OCI-LY3 (cell line): ENCODE measurements at regions not wholly inside any gene's neighbourhood (a gene's known extent, or its start where the extent isn't known, plus 50 kb on each side); places are given as distances from the start of the nearest gene placed in this dataset.
"Not testable (repeated sequence)": the region's sequence is repeated elsewhere in the genome, so short reads cannot be mapped to it uniquely, and the experiment has no call there.

Experiments used
- H2AFZ ChIP-seq: fragments of 200-600, 300-600 bp; shearing (Covaris generic); 2 replicates; pipeline ENCODE4 v1.6.0; 2014; ENCODE audit warnings: antibody characterized with exemption, low read depth, low read length
- H3K27ac ChIP-seq: fragments of 200-600, 300-600 bp; sonication (generic); 2 replicates; pipeline ENCODE4 v1.5.1; 2014; ENCODE audit warnings: mild to moderate bottlenecking, low read length, moderate library complexity, mixed read lengths
- H3K27me3 ChIP-seq: fragments of 200-600, 300-600 bp; sonication (generic); 2 replicates; pipeline ENCODE4 v1.6.1; 2014; ENCODE audit warnings: low read depth, low read length, mixed read lengths
- H3K36me3 ChIP-seq: fragments of 200-600, 300-600 bp; sonication (generic); replicated peaks from 2 replicates; pipeline ENCODE3; 2014; ENCODE audit warnings: low read depth, low read length, mixed read lengths
- H3K4me1 ChIP-seq: fragments of 300-600, 200-600 bp; sonication (generic); 2 replicates; pipeline ENCODE4 v1.6.1; 2014; ENCODE audit warnings: low read length, mixed read lengths
- H3K4me2 ChIP-seq: fragments of 200-600, 300-600 bp; sonication (generic); 2 replicates; pipeline ENCODE4 v1.6.1; 2014; ENCODE audit warnings: low read length, mixed read lengths
- H3K4me3 ChIP-seq: fragments of 300-600, 200-600 bp; sonication (generic); 2 replicates; pipeline ENCODE4 v1.5.1; 2014; ENCODE audit warnings: antibody characterized with exemption, mild to moderate bottlenecking, low read length, moderate library complexity
- H3K79me2 ChIP-seq: fragments of 300-600, 200-600 bp; shearing (Covaris generic); 2 replicates; pipeline ENCODE4 v1.6.1; 2014; ENCODE audit warnings: mild to moderate bottlenecking, low read length, mixed read lengths
- H3K9ac ChIP-seq: fragments of 300-600, 200-600 bp; shearing (Covaris generic); 2 replicates; pipeline ENCODE4 v1.6.0; 2014; ENCODE audit warnings: mild to moderate bottlenecking, low read length, moderate library complexity
- H3K9me3 ChIP-seq: fragments of 200-600, 300-600 bp; shearing (Covaris generic); 2 replicates; pipeline ENCODE4 v1.6.1; 2014; ENCODE audit warnings: low read length, mixed read lengths; ENCODE audit not compliant: insufficient read depth
- H4K20me1 ChIP-seq: fragments of 200-600, 300-600 bp; sonication (generic); 2 replicates; pipeline ENCODE4 v1.6.1; 2016; ENCODE audit warnings: low read length, mixed read lengths; ENCODE audit not compliant: insufficient read depth
- CTCF ChIP-seq: fragments of 200-600, 300-600 bp; sonication (generic); IDR thresholded peaks from 2 replicates; pipeline ENCODE4 v1.5.1; 2014; ENCODE audit warnings: antibody characterized with exemption, low read length, low read depth
- EZH2phosphoT487 ChIP-seq: fragments of 200-600 bp; shearing (Covaris generic); IDR thresholded peaks from 2 replicates; pipeline ENCODE4 v1.6.1; 2018; ENCODE audit warnings: antibody characterized with exemption, mixed run types, low read depth

DNA sequence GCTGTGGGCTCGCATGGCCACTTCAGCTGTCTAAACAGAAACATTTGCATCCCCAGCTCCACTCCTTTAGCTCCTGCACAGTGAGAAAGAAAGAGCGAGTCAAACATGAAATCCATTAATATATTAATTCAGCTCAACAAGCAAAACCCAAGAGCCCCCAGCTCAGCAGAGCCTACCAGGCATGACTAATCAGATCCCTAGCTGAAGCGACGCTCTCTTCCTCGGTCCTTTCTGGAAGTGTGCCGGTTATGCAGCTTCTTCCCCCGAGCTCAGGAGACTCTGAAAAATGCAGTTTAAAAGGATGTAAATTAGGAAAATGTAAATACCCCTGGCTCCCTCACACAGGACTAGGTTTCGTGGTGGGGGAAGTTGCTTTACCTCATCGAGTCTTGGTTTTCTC lies 221.5 kb downstream of the ANKRD30B start:
- no peaks in the 10 kb centered on the region for H3K9me3 ChIP-seq
- no peaks in the 10 kb centered on the region for H3K27me3 ChIP-seq
- peaks cover 12% of the 10 kb centered on the region; the same call in 1 of the 2 replicates for H3K4me1 ChIP-seq
- peak overlapping the region; percentile 65 for H3K4me2 ChIP-seq
- no peak overlapping the region for H3K27ac ChIP-seq
- no peak overlapping the region; the same call in 1 of the 2 replicates for H2AFZ ChIP-seq
- H3K79me2 ChIP-seq: no peaks in the 10 kb centered on the region
- H3K36me3 ChIP-seq: no peaks in the 10 kb centered on the region
- no peak overlapping the region for H3K9ac ChIP-seq
- no peaks in the 10 kb centered on the region for H4K20me1 ChIP-seq
- peak overlapping the region; percentile 63 for H3K4me3 ChIP-seq
- TF ChIP-seq EZH2phosphoT487: no peak
- TF ChIP-seq CTCF: no peak

DNA sequence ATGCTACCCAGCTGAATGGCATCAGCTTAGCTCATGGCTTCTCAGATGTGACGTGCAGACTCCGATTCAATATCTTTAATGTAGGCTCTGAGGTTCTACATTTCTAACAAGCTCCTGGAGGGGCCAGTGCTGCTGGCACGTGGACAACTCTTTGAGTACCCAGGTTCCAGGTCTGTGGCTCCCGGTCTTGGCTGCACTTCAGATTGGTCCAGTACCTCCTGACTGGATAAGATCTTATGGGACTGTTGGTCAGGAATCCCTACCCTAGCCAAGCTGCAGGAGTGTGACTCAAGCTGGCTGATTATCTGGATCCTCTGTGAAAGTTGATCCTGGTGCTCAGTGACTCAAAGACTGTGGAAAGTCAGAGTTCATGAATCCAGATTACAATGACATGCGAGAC lies 222.1 kb downstream of the ANKRD30B start:
- Histone ChIP-seq H3K4me3 (no peak overlapping the region), H3K79me2 (no peaks in the 10 kb centered on the region), H3K9ac (no peak overlapping the region), H2AFZ (no peak overlapping the region), H3K36me3 (no peaks in the 10 kb centered on the region), H3K9me3 (no peaks in the 10 kb centered on the region), H3K4me2 (0 out of 2 replicates have a peak overlapping the region, but pooled peaks have one; percentile 3), H3K4me1 (peaks cover 12% of the 10 kb centered on the region; the same call in 1 of the 2 replicates), H4K20me1 (no peaks in the 10 kb centered on the region), H3K27ac (no peak overlapping the region), H3K27me3 (no peaks in the 10 kb centered on the region)
- TF ChIP-seq EZH2phosphoT487 (no peak), CTCF (no peak)

GRCh38 chr18:14971461-14972185 lies 223.7 kb downstream of the ANKRD30B start:
- no peak overlapping the region for H3K4me3 ChIP-seq
- H3K27ac ChIP-seq: no peak overlapping the region
- no peak for TF ChIP-seq EZH2phosphoT487
- no peak for TF ChIP-seq CTCF
- no peaks in the 10 kb centered on the region for H3K36me3 ChIP-seq
- H2AFZ ChIP-seq: no peak overlapping the region
- H3K9me3 ChIP-seq: no peaks in the 10 kb centered on the region
- H4K20me1 ChIP-seq: no peaks in the 10 kb centered on the region
- peaks cover 12% of the 10 kb centered on the region; the same call in 1 of the 2 replicates for H3K4me1 ChIP-seq
- H3K79me2 ChIP-seq: no peaks in the 10 kb centered on the region
- no peak overlapping the region for H3K4me2 ChIP-seq
- no peak overlapping the region for H3K9ac ChIP-seq
- no peaks in the 10 kb centered on the region for H3K27me3 ChIP-seq

DNA sequence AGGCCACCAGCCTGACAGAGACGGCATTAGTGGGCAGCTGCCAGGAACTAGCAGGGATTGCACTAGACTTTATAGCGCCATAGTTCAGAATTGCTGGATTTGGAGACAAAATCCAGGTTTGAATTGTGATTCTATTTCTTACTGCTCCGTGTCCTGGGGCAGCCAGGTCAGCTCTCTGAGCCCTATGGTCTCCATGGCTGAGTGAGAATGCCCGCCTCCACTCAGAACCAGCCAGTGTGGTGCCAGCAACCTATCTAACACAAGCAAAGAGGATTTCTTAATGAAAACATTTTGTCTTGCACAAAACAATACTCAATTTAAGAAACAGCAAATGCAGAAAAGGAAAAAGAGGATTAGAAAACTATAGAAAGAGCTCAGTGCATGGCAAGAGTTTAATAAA lies 225.4 kb downstream of the ANKRD30B start:
- H3K27ac ChIP-seq, H3K79me2 ChIP-seq, H3K9me3 ChIP-seq: not testable (repeated sequence)

More for the DNA sequence above, 225.4 kb downstream of the ANKRD30B start:
- not testable (repeated sequence) for H3K36me3 ChIP-seq, H3K9ac ChIP-seq, H4K20me1 ChIP-seq, H3K27me3 ChIP-seq, H3K4me2 ChIP-seq, H2AFZ ChIP-seq, H3K4me3 ChIP-seq
- peaks cover 12% of the 10 kb centered on the region; the same call in 1 of the 2 replicates for H3K4me1 ChIP-seq
